CD8-positive, alpha-beta memory T cell (primary cell): ENCODE measurements at regions not wholly inside any gene's neighbourhood (a gene's known extent, or its start where the extent isn't known, plus 50 kb on each side); places are given as distances from the start of the nearest gene placed in this dataset.

Experiments
- CTCF ChIA-PET: fragments of 350-600 bp; sonication (Branson Sonifier 250); formaldehyde crosslinking; loops from one replicate; lab custom pipeline; 2021; ENCODE audit warnings: antibody characterized with exemption; lab: Charles Lee
- POLR2A ChIA-PET: fragments of 350-600 bp; sonication (Branson Sonifier 250); formaldehyde crosslinking; loops from one replicate; lab custom pipeline; 2021; ENCODE audit warnings: antibody characterized with exemption; lab: Charles Lee
- DNase-seq, 5 donors: peaks; one replicate each; pipeline versions ENCODE4 v3.0.0 to v3.0.0-alpha.2; 2020 to 2022; ENCODE audit warnings: mixed read lengths in 1 of 5
- H3K27ac ChIP-seq: one replicate; pipeline ENCODE4 v1.7.0; 2013; ENCODE audit warnings: low read depth, mild to moderate bottlenecking, low read length, moderate library complexity
- H3K27me3 ChIP-seq: 2 replicates; pipeline ENCODE4 v1.7.0; 2013; ENCODE audit warnings: low read length, mild to moderate bottlenecking; ENCODE audit not compliant: insufficient read depth, poor library complexity, severe bottlenecking
- H3K36me3 ChIP-seq: 2 replicates; pipeline ENCODE4 v1.7.0; 2013; ENCODE audit warnings: mild to moderate bottlenecking, low read length, moderate library complexity; ENCODE audit not compliant: insufficient read depth
- H3K4me1 ChIP-seq: 2 replicates; pipeline ENCODE4 v1.7.0; 2013; ENCODE audit warnings: mild to moderate bottlenecking, low read length, moderate library complexity; ENCODE audit not compliant: insufficient read depth
- H3K4me3 ChIP-seq: 2 replicates; pipeline ENCODE4 v1.7.0; 2013; ENCODE audit warnings: mild to moderate bottlenecking, low read length
- H3K9me3 ChIP-seq: 2 replicates; pipeline ENCODE4 v1.7.0; 2013; ENCODE audit warnings: mild to moderate bottlenecking, low read length
- H3K27ac Mint-ChIP-seq, 8 donors: one replicate each; pipeline ENCODE4 v1.8.0; 2020 to 2021; ENCODE audit warnings: mixed read lengths in 8 of 8, mild to moderate bottlenecking in 6 of 8, inconsistent platforms in 3 of 8, moderate library complexity in 3 of 8
- H3K27me3 Mint-ChIP-seq, 2 donors: one replicate each; pipeline ENCODE4 v1.8.0; 2020 to 2021; ENCODE audit warnings: mixed read lengths in 2 of 2, mild to moderate bottlenecking in 1 of 2, moderate library complexity in 1 of 2
- H3K36me3 Mint-ChIP-seq, 3 donors: one replicate each; pipeline ENCODE4 v1.8.0; 2020 to 2021; ENCODE audit warnings: mixed read lengths in 3 of 3, inconsistent platforms in 1 of 3, mild to moderate bottlenecking in 1 of 3
- H3K4me1 Mint-ChIP-seq, 3 donors: one replicate each; pipeline ENCODE4 v1.8.0; 2020 to 2021; ENCODE audit warnings: mixed read lengths in 3 of 3, inconsistent platforms in 1 of 3, mild to moderate bottlenecking in 1 of 3
- H3K4me3 Mint-ChIP-seq, 7 donors: one replicate each; pipeline ENCODE4 v1.8.0; 2020 to 2021; ENCODE audit warnings: mixed read lengths in 7 of 7, mild to moderate bottlenecking in 6 of 7, moderate library complexity in 4 of 7, inconsistent platforms in 2 of 7
- H3K9me3 Mint-ChIP-seq, 5 donors: one replicate each; pipeline ENCODE4 v1.8.0; 2020 to 2022; ENCODE audit warnings: mixed read lengths in 5 of 5, mild to moderate bottlenecking in 3 of 5, moderate library complexity in 2 of 5, inconsistent platforms in 1 of 5

- H3K9me3 Mint-ChIP-seq = no peaks in the 10 kb centered on the region
- H3K27me3 ChIP-seq = no peaks in the 10 kb centered on the region
- peaks cover 0 to 4% of the 10 kb centered on the region in 2 donors for H3K27me3 Mint-ChIP-seq
- no peak overlapping the region for H3K27ac ChIP-seq
- H3K4me3 Mint-ChIP-seq = no peak overlapping the region
- POLR2A ChIA-PET = no interaction called here
- H3K9me3 ChIP-seq = no peaks in the 10 kb centered on the region
- no peaks in the 10 kb centered on the region for H3K4me1 ChIP-seq
- peaks cover 0 to 13% (median 6%) of the 10 kb centered on the region in 3 donors for H3K4me1 Mint-ChIP-seq
- no peak for DNase-seq
- H3K4me3 ChIP-seq = no peak overlapping the region
- H3K36me3 ChIP-seq = no peaks in the 10 kb centered on the region
- no peaks in the 10 kb centered on the region for H3K36me3 Mint-ChIP-seq
- CTCF ChIA-PET = no interaction called here
- no peak overlapping the region for H3K27ac Mint-ChIP-seq
Measured at GRCh38 chr1:168917796-168918195, 188.7 kb upstream of the ATP1B1 start.

- H3K27me3 ChIP-seq = no peaks in the 10 kb centered on the region
- CTCF ChIA-PET = no interaction called here
Measured at GRCh38 chr1:168918860-168919741, 187.4 kb upstream of the ATP1B1 start.

GRCh38 chr1:168920456-168921094 lies 185.9 kb upstream of the ATP1B1 start:
- no peak overlapping the region for H3K4me3 ChIP-seq
- DNase-seq = no peak
- no peaks in the 10 kb centered on the region for H3K4me1 ChIP-seq
- no peaks in the 10 kb centered on the region for H3K9me3 ChIP-seq
- no peak overlapping the region for H3K27ac Mint-ChIP-seq
- peaks cover 0 to under 1% (median 0%) of the 10 kb centered on the region in 5 donors for H3K9me3 Mint-ChIP-seq
- H3K4me3 Mint-ChIP-seq = no peak overlapping the region
- ChIA-PET CTCF (no interaction called here), POLR2A (no interaction called here)
- H3K36me3 ChIP-seq = no peaks in the 10 kb centered on the region
- peaks cover 2 to 3% of the 10 kb centered on the region in 2 donors for H3K27me3 Mint-ChIP-seq
- no peak overlapping the region for H3K27ac ChIP-seq
- H3K27me3 ChIP-seq = no peaks in the 10 kb centered on the region
- H3K36me3 Mint-ChIP-seq = peaks cover 0 to 2% (median 0%) of the 10 kb centered on the region in 3 donors
- H3K4me1 Mint-ChIP-seq = peaks cover 0 to 16% (median 6%) of the 10 kb centered on the region in 3 donors

More at GRCh38 chr1:168918860-168919741, 187.4 kb upstream of the ATP1B1 start:
- H3K4me1 ChIP-seq = no peaks in the 10 kb centered on the region
- no peak overlapping the region for H3K4me3 ChIP-seq
- Mint-ChIP-seq H3K27ac (peak overlapping the region in 1 of 8 donors; percentile 6), H3K36me3 (no peaks in the 10 kb centered on the region), H3K9me3 (no peaks in the 10 kb centered on the region), H3K4me1 (peaks cover 0 to 16% (median 6%) of the 10 kb centered on the region in 3 donors), H3K27me3 (peaks cover 0 to 1% of the 10 kb centered on the region in 2 donors), H3K4me3 (no peak overlapping the region)
- DNase-seq = no peak
- POLR2A ChIA-PET = no interaction called here
- no peak overlapping the region for H3K27ac ChIP-seq
- H3K9me3 ChIP-seq = no peaks in the 10 kb centered on the region
- H3K36me3 ChIP-seq = no peaks in the 10 kb centered on the region

- no peaks in the 10 kb centered on the region for H3K9me3 ChIP-seq
- Mint-ChIP-seq H3K36me3 (peaks cover 0 to 4% (median 0%) of the 10 kb centered on the region in 3 donors), H3K9me3 (peaks cover 0 to 2% (median 0%) of the 10 kb centered on the region in 5 donors), H3K27me3 (peaks cover 4 to 5% of the 10 kb centered on the region in 2 donors), H3K4me1 (peaks cover 0 to 16% (median 6%) of the 10 kb centered on the region in 3 donors), H3K4me3 (peak overlapping the region in 1 of 7 donors; percentile 22), H3K27ac (no peak overlapping the region)
- no peak overlapping the region for H3K4me3 ChIP-seq
- POLR2A ChIA-PET = no interaction called here
- no peaks in the 10 kb centered on the region for H3K4me1 ChIP-seq
- no peaks in the 10 kb centered on the region for H3K27me3 ChIP-seq
- no peak overlapping the region for H3K27ac ChIP-seq
- CTCF ChIA-PET = no interaction called here
- H3K36me3 ChIP-seq = no peaks in the 10 kb centered on the region
- DNase-seq = no peak
Measured at GRCh38 chr1:168921629-168922028, 184.9 kb upstream of the ATP1B1 start.

GRCh38 chr1:168923521-168924136 lies 182.9 kb upstream of the ATP1B1 start:
- CTCF ChIA-PET = no interaction called here
- no peak overlapping the region for H3K4me3 Mint-ChIP-seq

GRCh38 chr1:168924976-168925375 lies 181.5 kb upstream of the ATP1B1 start:
- ChIA-PET CTCF (no interaction called here), POLR2A (no interaction called here)
- Mint-ChIP-seq H3K27me3 (peaks cover 14 to 30% of the 10 kb centered on the region in 2 donors), H3K27ac (no peak overlapping the region), H3K36me3 (peaks cover 0 to 19% (median 4%) of the 10 kb centered on the region in 3 donors), H3K9me3 (peaks cover 0 to 8% (median 0%) of the 10 kb centered on the region in 5 donors), H3K4me3 (no peak overlapping the region), H3K4me1 (peaks cover 0 to 16% (median 6%) of the 10 kb centered on the region in 3 donors)
- Histone ChIP-seq H3K9me3 (no peaks in the 10 kb centered on the region), H3K4me1 (no peaks in the 10 kb centered on the region), H3K36me3 (no peaks in the 10 kb centered on the region), H3K27me3 (no peaks in the 10 kb centered on the region), H3K4me3 (no peak overlapping the region), H3K27ac (no peak overlapping the region)
- no peak for DNase-seq

More at GRCh38 chr1:168923521-168924136, 182.9 kb upstream of the ATP1B1 start:
- Histone ChIP-seq H3K4me1 (no peaks in the 10 kb centered on the region), H3K36me3 (no peaks in the 10 kb centered on the region), H3K9me3 (no peaks in the 10 kb centered on the region), H3K27ac (no peak overlapping the region), H3K27me3 (no peaks in the 10 kb centered on the region), H3K4me3 (no peak overlapping the region)
- Mint-ChIP-seq H3K36me3 (peaks cover 0 to 9% (median 4%) of the 10 kb centered on the region in 3 donors), H3K4me1 (peaks cover 0 to 16% (median 6%) of the 10 kb centered on the region in 3 donors), H3K27me3 (peaks cover 11 to 20% of the 10 kb centered on the region in 2 donors), H3K27ac (no peak overlapping the region), H3K9me3 (peaks cover 0 to 5% (median 0%) of the 10 kb centered on the region in 5 donors)
- POLR2A ChIA-PET = no interaction called here
- DNase-seq = no peak

GRCh38 chr1:168926236-168926635 lies 180.3 kb upstream of the ATP1B1 start:
- no peaks in the 10 kb centered on the region for H3K9me3 ChIP-seq
- no peak for DNase-seq
- H3K27me3 ChIP-seq = no peaks in the 10 kb centered on the region
- no peak overlapping the region for H3K27ac ChIP-seq
- H3K9me3 Mint-ChIP-seq = peaks cover 0 to 8% (median 0%) of the 10 kb centered on the region in 5 donors
- H3K36me3 Mint-ChIP-seq = peaks cover 0 to 19% (median 4%) of the 10 kb centered on the region in 3 donors
- H3K36me3 ChIP-seq = no peaks in the 10 kb centered on the region
- CTCF ChIA-PET = no interaction called here
- H3K4me3 Mint-ChIP-seq = no peak overlapping the region
- H3K4me1 ChIP-seq = no peaks in the 10 kb centered on the region
- H3K27ac Mint-ChIP-seq = no peak overlapping the region
- POLR2A ChIA-PET = no interaction called here
- H3K4me3 ChIP-seq = no peak overlapping the region
- H3K27me3 Mint-ChIP-seq = peaks cover 15 to 30% of the 10 kb centered on the region in 2 donors
- H3K4me1 Mint-ChIP-seq = peaks cover 0 to 15% (median 6%) of the 10 kb centered on the region in 3 donors
